Naive thymus-derived CD4-positive, alpha-beta T cell (primary cell): ENCODE measurements at regions not wholly inside any gene's neighbourhood (a gene's known extent, or its start where the extent isn't known, plus 50 kb on each side); places are given as distances from the start of the nearest gene placed in this dataset.

Experiments
- ATAC-seq: fragments of 150-1000 bp; cut with Tn5 transposase; 2 replicates; pipeline ENCODE4 v1.10.0; 2021; ENCODE audit warnings: mild to moderate bottlenecking, moderate library complexity
- CTCF ChIA-PET: fragments of 350-600 bp; sonication (Branson Sonifier 250); formaldehyde crosslinking; loops from one replicate; lab custom pipeline; 2021; ENCODE audit warnings: antibody characterized with exemption; lab: Charles Lee
- POLR2A ChIA-PET: fragments of 350-600 bp; sonication (Branson Sonifier 250); formaldehyde crosslinking; loops from one replicate; lab custom pipeline; 2021; ENCODE audit warnings: antibody characterized with exemption, inconsistent platforms; lab: Charles Lee
- DNase-seq, 9 donors: peaks; one replicate each; pipeline versions ENCODE4 v3.0.0 to v3.0.0-alpha.2; 2020 to 2022; ENCODE audit warnings: mixed read lengths in 1 of 9
- H3K27ac ChIP-seq: one replicate; pipeline ENCODE4 v1.7.0; 2013; ENCODE audit warnings: mild to moderate bottlenecking, low read depth, low read length, moderate library complexity
- H3K27me3 ChIP-seq, 2 donors: one replicate each; pipeline ENCODE4 v1.7.0; 2013; ENCODE audit warnings: low read length in 2 of 2, mild to moderate bottlenecking in 2 of 2, moderate library complexity in 2 of 2; ENCODE audit not compliant: control insufficient read depth in 2 of 2, insufficient read depth in 2 of 2
- H3K36me3 ChIP-seq, 3 experiments: 1 replicate in 2 of 3; 2 replicates in 1 of 3; pipeline ENCODE4 v1.7.0; 2013; ENCODE audit warnings: low read length in 3 of 3, mild to moderate bottlenecking in 3 of 3, moderate library complexity in 1 of 3; ENCODE audit not compliant: insufficient read depth in 3 of 3, control insufficient read depth in 2 of 3
- H3K4me1 ChIP-seq, 2 donors: one replicate each; pipeline ENCODE4 v1.7.0; 2013; ENCODE audit warnings: low read length in 2 of 2, mild to moderate bottlenecking in 2 of 2, moderate library complexity in 1 of 2; ENCODE audit not compliant: control insufficient read depth in 2 of 2, insufficient read depth in 2 of 2
- H3K4me3 ChIP-seq: 2 replicates; pipeline ENCODE4 v1.7.0; 2013; ENCODE audit warnings: mild to moderate bottlenecking, low read length
- H3K9me3 ChIP-seq, 3 experiments: 1 replicate in 2 of 3; 2 replicates in 1 of 3; pipeline ENCODE4 v1.7.0; 2013; ENCODE audit warnings: low read length in 3 of 3; ENCODE audit not compliant: control insufficient read depth in 2 of 3
- H3K27ac Mint-ChIP-seq, 9 donors: one replicate each; pipeline ENCODE4 v1.8.0; 2020 to 2022; ENCODE audit warnings: mixed read lengths in 9 of 9, mild to moderate bottlenecking in 8 of 9, moderate library complexity in 5 of 9, inconsistent platforms in 2 of 9
- H3K27me3 Mint-ChIP-seq, 5 donors: one replicate each; pipeline ENCODE4 v1.8.0; 2021 to 2022; ENCODE audit warnings: mixed read lengths in 5 of 5, mild to moderate bottlenecking in 1 of 5
- H3K36me3 Mint-ChIP-seq, 5 donors: one replicate each; pipeline ENCODE4 v1.8.0; 2020 to 2022; ENCODE audit warnings: mixed read lengths in 5 of 5, mild to moderate bottlenecking in 3 of 5, inconsistent platforms in 1 of 5
- H3K4me1 Mint-ChIP-seq, 7 donors: one replicate each; pipeline ENCODE4 v1.8.0; 2020 to 2022; ENCODE audit warnings: mixed read lengths in 7 of 7, mild to moderate bottlenecking in 3 of 7, inconsistent platforms in 1 of 7
- H3K4me3 Mint-ChIP-seq, 10 donors: one replicate each; pipeline ENCODE4 v1.8.0; 2020 to 2022; ENCODE audit warnings: mild to moderate bottlenecking in 10 of 10, mixed read lengths in 10 of 10, moderate library complexity in 6 of 10, inconsistent platforms in 2 of 10
- H3K9me3 Mint-ChIP-seq, 11 donors: one replicate each; pipeline ENCODE4 v1.8.0; 2020 to 2022; ENCODE audit warnings: mixed read lengths in 11 of 11, mild to moderate bottlenecking in 4 of 11, inconsistent platforms in 1 of 11, moderate library complexity in 1 of 11
- intact Hi-C, 2 donors: fragments of 100-400 bp; cut with micrococcal nuclease; formaldehyde crosslinking; loops; one replicate each; pipeline ENCODE4 v1.15.1; 2023

GRCh38 chr15:29433507-29434248 is 164.1 kb upstream of the NSMCE3 start:
- CTCF ChIA-PET: no interaction called here

GRCh38 chr15:29433050-29433318 is 163.4 kb upstream of the NSMCE3 start:
- H3K27ac Mint-ChIP-seq: no peak overlapping the region
- intact Hi-C loops: no loop called here
- no peaks in the 10 kb centered on the region for H3K4me1 Mint-ChIP-seq
- Histone ChIP-seq H3K27ac (no peak overlapping the region), H3K4me3 (no peak overlapping the region), H3K36me3 (no peaks in the 10 kb centered on the region), H3K4me1 (no peaks in the 10 kb centered on the region), H3K9me3 (no peaks in the 10 kb centered on the region), H3K27me3 (no peaks in the 10 kb centered on the region)
- POLR2A ChIA-PET: no interaction called here
- DNase-seq (no peak), ATAC-seq (no peak)
- no peaks in the 10 kb centered on the region for H3K9me3 Mint-ChIP-seq
- H3K36me3 Mint-ChIP-seq: no peaks in the 10 kb centered on the region
- peaks cover 4 to 33% (median 18%) of the 10 kb centered on the region in 5 donors for H3K27me3 Mint-ChIP-seq
- CTCF ChIA-PET: no interaction called here
- no peak overlapping the region for H3K4me3 Mint-ChIP-seq

More at GRCh38 chr15:29433507-29434248, 164.1 kb upstream of the NSMCE3 start:
- no peaks in the 10 kb centered on the region for H3K36me3 Mint-ChIP-seq
- no peaks in the 10 kb centered on the region for H3K4me1 ChIP-seq
- H3K4me3 Mint-ChIP-seq: no peak overlapping the region
- intact Hi-C loops: no loop called here
- no peaks in the 10 kb centered on the region for H3K36me3 ChIP-seq
- no peaks in the 10 kb centered on the region for H3K9me3 ChIP-seq
- DNase-seq: no peak
- H3K4me1 Mint-ChIP-seq: no peaks in the 10 kb centered on the region
- ATAC-seq: no peak
- peaks cover 4 to 31% (median 18%) of the 10 kb centered on the region in 5 donors for H3K27me3 Mint-ChIP-seq
- no peaks in the 10 kb centered on the region for H3K27me3 ChIP-seq
- H3K9me3 Mint-ChIP-seq: no peaks in the 10 kb centered on the region
- H3K27ac Mint-ChIP-seq: no peak overlapping the region
- no peak overlapping the region for H3K27ac ChIP-seq
- POLR2A ChIA-PET: no interaction called here
- H3K4me3 ChIP-seq: no peak overlapping the region

GRCh38 chr15:29432191-29433049 is 162.8 kb upstream of the NSMCE3 start:
- Histone ChIP-seq H3K4me3 (no peak overlapping the region), H3K27ac (no peak overlapping the region), H3K9me3 (no peaks in the 10 kb centered on the region), H3K4me1 (no peaks in the 10 kb centered on the region), H3K27me3 (no peaks in the 10 kb centered on the region), H3K36me3 (no peaks in the 10 kb centered on the region)
- no peak for DNase-seq
- H3K27ac Mint-ChIP-seq: no peak overlapping the region
- no peaks in the 10 kb centered on the region for H3K4me1 Mint-ChIP-seq
- no peak for ATAC-seq
- no peak overlapping the region for H3K4me3 Mint-ChIP-seq
- ChIA-PET CTCF (no interaction called here), POLR2A (no interaction called here)
- H3K27me3 Mint-ChIP-seq: peaks cover 4 to 38% (median 21%) of the 10 kb centered on the region in 5 donors
- H3K9me3 Mint-ChIP-seq: peaks cover 0 to 3% (median 0%) of the 10 kb centered on the region in 11 donors
- intact Hi-C loops: no loop called here
- no peaks in the 10 kb centered on the region for H3K36me3 Mint-ChIP-seq

- no peaks in the 10 kb centered on the region for H3K4me1 Mint-ChIP-seq
- H3K27me3 ChIP-seq: no peaks in the 10 kb centered on the region
- no peak overlapping the region for H3K4me3 Mint-ChIP-seq
- intact Hi-C loops: no loop called here
- H3K36me3 ChIP-seq: no peaks in the 10 kb centered on the region
- peaks cover 4 to 47% (median 21%) of the 10 kb centered on the region in 5 donors for H3K27me3 Mint-ChIP-seq
- H3K27ac Mint-ChIP-seq: no peak overlapping the region
- H3K27ac ChIP-seq: no peak overlapping the region
- no peaks in the 10 kb centered on the region for H3K4me1 ChIP-seq
- H3K9me3 Mint-ChIP-seq: peaks cover 0 to 4% (median 0%) of the 10 kb centered on the region in 11 donors
- no peak for DNase-seq
- CTCF ChIA-PET: no interaction called here
- no peaks in the 10 kb centered on the region for H3K9me3 ChIP-seq
- no peak overlapping the region for H3K4me3 ChIP-seq
- H3K36me3 Mint-ChIP-seq: no peaks in the 10 kb centered on the region
- no peak for ATAC-seq
- POLR2A ChIA-PET: no interaction called here
Observed at GRCh38 chr15:29430831-29431230, 161.2 kb upstream of the NSMCE3 start.

- ATAC-seq (no peak), DNase-seq (no peak)
- Mint-ChIP-seq H3K36me3 (no peaks in the 10 kb centered on the region), H3K4me1 (no peaks in the 10 kb centered on the region), H3K4me3 (no peak overlapping the region), H3K27ac (no peak overlapping the region), H3K27me3 (peaks cover 4 to 47% (median 21%) of the 10 kb centered on the region in 5 donors), H3K9me3 (peaks cover 0 to 4% (median 0%) of the 10 kb centered on the region in 11 donors)
- POLR2A ChIA-PET: no interaction called here
- Histone ChIP-seq H3K36me3 (no peaks in the 10 kb centered on the region), H3K4me1 (no peaks in the 10 kb centered on the region), H3K27me3 (no peaks in the 10 kb centered on the region), H3K4me3 (no peak overlapping the region), H3K27ac (no peak overlapping the region), H3K9me3 (no peaks in the 10 kb centered on the region)
- intact Hi-C loops: no loop called here
- CTCF ChIA-PET: no interaction called here
Observed at GRCh38 chr15:29430124-29430523, 160.5 kb upstream of the NSMCE3 start.

GRCh38 chr15:29429584-29429983 is 160.0 kb upstream of the NSMCE3 start:
- intact Hi-C loops: no loop called here
- Histone ChIP-seq H3K27me3 (no peaks in the 10 kb centered on the region), H3K4me3 (no peak overlapping the region), H3K27ac (no peak overlapping the region), H3K4me1 (no peaks in the 10 kb centered on the region), H3K9me3 (no peaks in the 10 kb centered on the region), H3K36me3 (no peaks in the 10 kb centered on the region)
- no peak overlapping the region for H3K27ac Mint-ChIP-seq
- DNase-seq: no peak
- CTCF ChIA-PET: no interaction called here
- peaks cover 4 to 51% (median 21%) of the 10 kb centered on the region in 5 donors for H3K27me3 Mint-ChIP-seq
- H3K36me3 Mint-ChIP-seq: no peaks in the 10 kb centered on the region
- H3K4me3 Mint-ChIP-seq: no peak overlapping the region
- ATAC-seq: no peak
- peaks cover 0 to 4% (median 0%) of the 10 kb centered on the region in 11 donors for H3K9me3 Mint-ChIP-seq
- H3K4me1 Mint-ChIP-seq: no peaks in the 10 kb centered on the region
- POLR2A ChIA-PET: no interaction called here
